HG02623 (cell line): ENCODE measurements at regions not wholly inside any gene's neighbourhood (a gene's known extent, or its start where the extent isn't known, plus 50 kb on each side); places are given as distances from the start of the nearest gene placed in this dataset.
"Not testable (repeated sequence)": the region's sequence is repeated elsewhere in the genome, so short reads cannot be mapped to it uniquely, and the experiment has no call there.

Source experiments
- ATAC-seq: cut with Tn5 transposase; IDR thresholded peaks from one replicate; pipeline ENCODE4 v1.9.1; 2021; ENCODE audit warnings: moderate library complexity; ENCODE audit not compliant: unreplicated experiment

DNA sequence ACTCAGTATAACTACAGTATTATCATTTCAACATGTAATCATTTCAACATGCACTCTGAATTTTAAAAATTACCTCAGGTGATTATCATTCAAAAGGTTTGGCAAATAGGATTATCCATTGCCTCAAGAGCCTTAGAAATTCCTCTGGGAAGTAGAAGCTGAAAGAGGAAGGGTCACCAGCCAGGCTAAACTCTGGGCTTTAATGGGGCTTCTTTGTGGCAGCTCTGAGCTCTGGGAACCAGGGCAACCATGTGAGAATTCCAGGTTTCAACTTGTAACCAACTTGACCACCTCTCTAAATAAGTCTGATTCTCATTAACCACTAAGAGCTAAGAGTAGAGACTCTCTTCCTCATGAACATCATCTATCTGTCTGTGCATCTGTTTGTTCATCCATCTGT lies 117.2 kb upstream of the MED14 start:
- no peak for ATAC-seq

DNA sequence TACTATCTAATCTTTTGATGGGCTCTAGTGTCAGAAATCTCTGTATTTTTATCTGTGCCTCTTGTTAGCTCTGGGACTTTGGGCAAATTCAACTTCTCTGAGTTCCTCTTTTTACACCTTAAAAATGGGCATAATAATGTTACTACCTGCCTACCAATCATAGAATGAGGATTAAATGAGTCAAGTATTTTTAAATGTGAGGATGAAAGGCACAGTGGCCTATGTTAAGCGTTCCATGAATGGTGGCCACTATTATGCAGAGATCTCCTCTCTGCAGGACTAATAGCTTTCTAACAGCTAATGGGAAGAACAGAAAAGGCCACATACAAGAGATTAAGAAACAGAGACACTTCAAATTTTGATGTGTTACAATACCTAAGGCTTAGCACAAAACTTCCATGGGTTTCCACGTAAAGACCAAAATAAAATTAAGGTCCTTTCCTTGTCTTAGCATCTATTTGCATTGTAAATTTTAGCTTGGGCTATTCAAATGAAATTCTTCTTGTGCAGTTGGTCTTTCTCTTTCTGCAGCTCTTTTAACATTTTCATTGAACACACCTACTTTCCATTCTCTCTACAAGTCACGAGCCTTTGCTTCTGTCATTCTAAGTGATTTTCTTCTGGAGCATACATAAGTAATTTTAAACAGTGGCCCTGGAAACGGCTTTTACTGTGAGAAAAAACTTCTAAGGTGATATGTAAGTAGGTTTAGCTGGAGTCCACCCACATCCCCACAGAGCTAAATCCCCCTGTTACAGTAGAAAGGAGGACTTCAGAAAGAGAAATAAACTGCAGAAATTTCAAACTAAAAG lies 117.9 kb upstream of the MED14 start:
- ATAC-seq = no peak

DNA sequence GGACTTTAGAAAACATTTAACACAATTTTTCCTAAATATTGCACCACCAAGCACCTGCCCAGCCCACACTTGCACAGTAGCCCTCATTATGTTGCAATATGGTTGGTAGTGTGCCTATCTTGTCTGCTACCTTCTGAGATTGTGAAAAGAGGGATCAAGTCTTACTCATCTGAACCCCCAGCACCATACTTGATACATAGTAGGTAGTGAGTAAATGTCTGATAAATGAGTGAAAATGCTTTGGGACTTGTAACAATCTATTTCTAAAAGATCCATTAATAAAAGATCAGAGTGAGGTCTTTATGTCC lies 118.4 kb upstream of the MED14 start:
- no peak for ATAC-seq

DNA sequence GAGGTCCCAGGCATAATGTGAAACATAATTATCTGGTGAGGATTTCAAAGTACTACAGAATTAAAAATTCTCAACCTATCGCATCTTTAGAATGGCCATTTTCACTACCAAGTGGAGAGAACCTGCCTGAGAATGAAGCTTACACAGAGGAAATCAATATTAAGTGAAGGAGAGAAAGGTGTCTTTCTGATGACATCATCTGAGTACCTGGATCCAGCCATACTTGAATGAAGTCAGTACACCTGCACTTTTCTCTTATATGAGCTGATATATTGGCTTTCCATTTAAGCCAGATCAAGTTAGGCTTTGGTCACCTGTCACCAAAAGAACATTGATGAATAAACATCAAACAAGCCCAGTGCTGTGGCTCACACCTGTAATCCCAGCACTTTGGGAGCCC lies 118.9 kb upstream of the MED14 start:
- ATAC-seq = no peak

DNA sequence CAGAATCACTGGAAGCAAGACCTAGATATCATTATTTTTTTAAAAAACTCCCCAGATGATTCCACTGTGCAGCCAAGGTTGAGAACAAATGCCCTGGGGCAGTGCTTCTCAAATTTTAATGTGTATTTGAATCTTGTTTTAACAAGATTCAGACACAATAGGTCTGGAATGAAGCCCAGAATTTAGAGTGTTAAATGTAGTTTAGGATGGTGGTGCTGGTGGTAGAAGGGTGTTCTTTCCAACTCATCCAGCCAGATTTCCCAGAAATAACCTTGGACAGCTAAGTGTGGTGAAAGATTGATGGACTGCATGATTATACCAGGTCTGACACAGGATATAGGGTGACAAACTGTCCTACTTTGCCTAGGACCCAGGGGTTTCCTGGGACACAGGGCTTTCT lies 120.1 kb upstream of the MED14 start:
- ATAC-seq = no peak

DNA sequence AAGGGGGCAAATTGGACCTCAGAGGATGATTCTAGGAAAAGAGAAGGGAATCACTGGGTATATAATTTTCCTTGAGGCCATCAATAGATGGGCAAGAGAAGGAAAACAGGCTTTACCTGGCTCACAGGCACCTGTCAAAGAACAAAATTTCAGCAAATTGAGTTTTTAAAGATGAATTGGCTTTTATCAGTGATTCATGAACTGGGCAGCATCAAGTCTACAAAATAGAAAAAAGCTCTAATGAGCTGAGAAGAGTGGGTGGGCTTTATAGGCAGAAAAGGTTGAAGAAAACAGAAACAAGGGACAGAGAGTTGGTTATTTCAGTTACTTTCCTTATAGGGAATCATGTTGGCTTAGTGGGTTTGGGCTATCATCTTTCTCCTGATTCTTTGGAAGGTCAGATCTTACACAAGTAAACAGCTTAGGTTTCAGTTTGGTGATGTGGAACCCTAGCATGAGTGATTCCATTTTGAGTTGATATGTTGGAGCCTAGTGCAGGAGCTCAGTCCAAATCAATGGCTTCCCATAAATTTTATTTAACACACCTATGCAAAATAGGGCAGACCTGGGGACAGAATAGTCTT lies 120.7 kb upstream of the MED14 start:
- ATAC-seq = no peak

DNA sequence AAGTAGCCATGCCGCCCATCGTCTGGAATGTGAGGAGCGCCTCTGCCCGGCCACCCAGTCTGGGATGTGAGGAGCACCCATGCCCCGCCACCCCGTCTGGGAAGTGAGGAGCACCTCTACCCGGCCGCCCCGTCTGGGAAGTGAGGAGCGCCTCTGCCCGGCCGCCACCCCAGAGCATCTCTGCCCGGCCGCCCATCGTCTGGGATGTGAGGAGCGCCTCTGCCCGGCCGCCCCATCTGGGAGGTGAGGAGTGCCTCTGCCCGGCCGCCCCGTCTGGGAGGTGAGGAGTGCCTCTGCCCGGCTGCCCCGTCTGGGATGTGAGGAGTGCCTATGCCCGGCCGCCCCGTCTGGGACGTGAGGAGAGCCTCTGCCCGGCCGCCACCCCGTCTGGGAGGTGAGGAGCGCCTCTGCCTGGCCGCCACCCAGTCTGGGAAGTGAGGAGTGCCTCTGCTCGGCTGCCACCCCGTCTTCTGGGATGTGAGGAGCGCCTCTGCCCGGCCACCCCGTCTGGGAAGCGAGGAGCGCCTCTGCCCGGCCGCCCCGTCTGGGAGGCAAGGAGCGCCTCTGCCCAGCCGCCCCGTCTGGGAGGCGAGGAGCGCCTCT lies 126.7 kb upstream of the MED14 start:
- not testable (repeated sequence) for ATAC-seq

DNA sequence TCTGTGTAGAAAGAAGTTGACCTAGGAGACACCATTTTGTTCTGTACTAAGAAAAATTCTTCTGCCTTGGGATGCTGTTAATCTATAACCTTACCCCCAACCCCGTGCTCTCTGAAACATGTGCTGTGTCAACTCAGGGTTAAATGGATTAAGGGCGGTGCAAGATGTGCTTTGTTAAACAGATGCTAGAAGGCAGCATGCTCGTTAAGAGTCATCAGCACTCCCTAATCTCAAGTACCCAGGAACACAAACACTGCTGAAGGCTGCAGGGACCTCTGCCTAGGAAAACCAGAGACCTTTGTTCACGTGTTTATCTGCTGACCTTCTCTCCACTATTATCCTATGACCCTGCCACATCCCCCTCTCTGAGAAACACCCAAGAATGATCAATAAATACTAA lies 127.9 kb upstream of the MED14 start:
- ATAC-seq = not testable (repeated sequence)

DNA sequence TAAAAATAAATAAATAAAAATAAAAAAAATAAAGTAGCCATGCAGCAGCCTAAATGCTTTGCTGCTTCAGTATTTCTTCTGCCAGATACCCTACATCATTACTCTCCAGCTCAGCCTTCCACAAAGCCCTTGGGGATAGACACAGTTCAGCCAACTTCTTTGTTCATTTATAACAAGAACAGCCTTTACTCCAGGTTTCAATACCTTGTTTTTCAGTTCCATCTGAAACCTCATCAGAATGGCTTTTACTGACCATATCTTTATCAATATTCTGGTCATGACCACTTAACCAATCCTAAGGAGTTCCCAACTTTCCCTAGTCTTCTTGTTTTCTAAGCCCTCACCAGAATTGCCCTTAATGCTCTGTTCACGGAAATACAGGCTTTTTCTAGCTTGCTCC lies 128.3 kb upstream of the MED14 start:
- ATAC-seq = no peak

DNA sequence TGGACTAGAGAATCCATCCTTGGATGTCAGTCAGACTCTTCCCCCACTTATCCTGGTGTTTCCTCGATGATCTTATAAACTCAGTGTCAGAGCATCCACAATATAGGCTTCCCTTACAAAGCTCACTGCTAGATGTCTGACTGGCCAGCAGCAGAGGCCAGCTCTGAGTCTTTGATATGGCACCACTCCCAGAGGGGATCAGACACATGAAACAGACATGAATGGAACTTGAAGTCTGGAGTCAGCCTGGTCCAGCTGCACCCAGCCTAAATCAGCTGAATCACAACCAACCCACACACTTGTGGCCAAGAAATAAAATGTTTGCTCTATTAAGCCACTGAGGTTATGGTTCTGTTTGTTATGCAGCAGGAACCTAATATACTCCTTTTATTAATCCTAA lies 129.6 kb upstream of the MED14 start:
- ATAC-seq = no peak

DNA sequence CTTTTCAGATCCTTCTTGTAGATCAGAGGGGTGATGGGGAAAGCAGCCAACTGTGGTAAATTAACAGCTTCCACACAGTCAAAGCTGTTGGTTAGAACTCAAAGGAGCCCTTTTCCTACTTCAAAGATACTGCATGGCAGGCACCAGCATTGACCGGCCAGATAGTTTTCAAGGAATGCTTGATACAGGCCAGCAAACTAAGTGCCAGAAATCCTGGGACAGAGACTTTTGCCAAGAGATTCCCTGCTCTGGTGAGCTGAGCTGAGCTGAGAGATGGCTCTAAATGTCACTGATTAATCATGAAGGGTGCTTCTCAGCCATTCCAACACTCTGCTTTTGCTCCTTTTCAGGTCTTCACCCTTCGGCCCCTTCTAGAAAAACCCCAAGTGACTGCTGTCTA lies 131.6 kb upstream of the MED14 start:
- no peak for ATAC-seq

DNA sequence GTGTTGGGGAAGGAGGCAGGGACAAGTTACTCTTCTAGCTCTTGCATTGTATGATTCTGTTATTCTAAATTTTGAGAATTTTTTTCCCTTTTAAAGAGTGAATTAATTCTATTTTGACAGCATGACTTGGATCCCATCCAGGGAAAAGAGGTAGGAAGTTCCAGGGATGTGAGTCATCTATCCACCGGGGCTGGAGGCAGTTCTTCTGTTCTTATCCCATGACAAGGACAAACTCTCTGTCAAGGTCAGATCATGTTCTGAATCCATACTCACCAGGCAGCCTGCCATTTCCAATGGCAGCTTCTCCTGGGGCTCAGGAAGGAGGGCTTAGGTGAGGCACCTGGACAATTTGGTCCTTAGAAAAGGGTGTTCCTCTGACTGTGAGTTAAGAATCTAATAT lies 132.0 kb upstream of the MED14 start:
- no peak for ATAC-seq

DNA sequence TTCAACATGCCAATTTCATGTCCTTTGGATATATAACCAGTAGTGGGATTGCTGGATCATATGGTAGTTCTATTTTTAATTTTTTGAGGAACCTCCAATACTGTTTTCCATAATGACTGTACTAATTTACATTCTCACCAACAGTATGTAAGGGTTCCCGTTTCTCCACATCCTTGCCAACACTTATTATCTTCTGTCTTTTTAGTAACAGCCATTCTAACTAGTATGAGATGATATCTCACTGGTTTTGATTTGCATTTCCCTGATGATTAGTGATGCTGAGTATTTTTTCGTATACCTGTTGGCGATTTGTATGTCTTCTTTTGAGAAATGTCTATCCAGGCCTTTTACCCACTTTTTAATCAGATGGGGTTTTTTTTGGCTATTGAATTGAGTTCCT lies 133.5 kb upstream of the MED14 start:
- no peak for ATAC-seq

DNA sequence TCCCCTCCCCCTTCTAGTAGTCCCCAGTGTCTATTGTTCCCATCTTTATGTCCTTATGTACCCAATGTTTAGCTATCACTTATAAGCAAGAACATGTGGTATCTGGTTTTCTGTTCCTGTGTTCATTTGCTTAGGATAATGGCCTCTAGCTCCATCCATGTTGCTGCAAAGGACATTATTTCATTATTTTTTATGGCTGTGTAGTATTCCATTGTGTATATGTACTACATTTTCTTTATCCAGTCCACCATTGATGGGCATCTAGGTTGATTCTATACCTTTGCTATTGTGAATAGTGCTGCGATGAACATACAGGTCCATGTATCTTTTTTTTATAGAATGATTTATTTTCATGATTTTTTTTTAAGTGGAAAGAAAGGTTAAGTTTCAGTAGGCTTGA lies 135.6 kb upstream of the MED14 start:
- ATAC-seq = not testable (repeated sequence)

DNA sequence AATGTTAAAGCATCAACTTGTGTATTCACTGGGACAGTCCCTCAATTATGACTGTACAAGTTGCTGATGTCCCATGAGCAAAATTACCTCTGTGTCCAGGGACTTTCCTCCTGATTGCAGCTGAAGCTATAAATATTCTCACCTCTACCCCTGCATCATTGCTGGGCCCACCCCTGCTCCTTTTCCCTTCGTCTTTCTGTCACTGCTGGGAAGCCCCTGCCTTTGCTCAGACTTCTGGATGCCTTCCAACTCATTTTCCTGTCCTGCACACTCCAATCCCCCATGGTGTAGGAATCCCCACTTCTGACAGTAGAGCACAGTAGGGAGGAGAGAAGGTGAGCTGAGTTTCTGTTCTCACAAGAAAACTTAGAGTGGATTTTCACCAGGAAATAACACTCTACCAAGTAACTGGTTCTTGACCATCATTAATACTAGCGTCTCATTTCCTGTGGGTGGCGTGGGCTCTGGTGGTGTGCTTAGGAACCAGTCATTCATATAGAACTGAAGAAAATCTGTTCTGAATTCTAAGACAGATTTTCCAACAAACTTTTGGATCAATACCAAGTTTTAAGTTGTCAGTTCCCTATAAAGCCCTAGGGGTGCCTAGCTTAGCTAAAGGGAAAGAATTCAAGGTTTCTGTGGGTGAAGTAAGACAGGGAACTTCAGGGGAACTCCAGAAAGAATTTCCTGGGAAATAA lies 136.2 kb upstream of the MED14 start:
- peak; percentile 70 for ATAC-seq

DNA sequence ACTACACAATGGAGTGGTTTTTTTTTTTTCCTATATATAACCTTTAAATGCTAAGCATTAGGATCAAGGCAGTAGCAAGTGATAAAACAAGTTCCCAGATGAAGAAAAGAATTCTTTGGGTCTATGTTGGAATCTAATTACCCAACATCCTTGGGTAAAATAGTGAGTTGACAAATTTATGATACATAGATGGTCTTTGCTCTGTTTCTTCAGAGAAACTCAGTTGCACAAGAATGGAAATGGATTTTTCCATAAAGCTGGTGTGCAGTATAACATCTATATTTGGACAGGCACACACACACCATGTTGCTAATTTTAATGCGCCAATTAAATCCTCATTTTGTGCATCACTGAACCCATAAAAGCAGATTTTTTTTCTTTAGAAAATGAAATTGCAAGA lies 137.0 kb upstream of the MED14 start:
- no peak for ATAC-seq

DNA sequence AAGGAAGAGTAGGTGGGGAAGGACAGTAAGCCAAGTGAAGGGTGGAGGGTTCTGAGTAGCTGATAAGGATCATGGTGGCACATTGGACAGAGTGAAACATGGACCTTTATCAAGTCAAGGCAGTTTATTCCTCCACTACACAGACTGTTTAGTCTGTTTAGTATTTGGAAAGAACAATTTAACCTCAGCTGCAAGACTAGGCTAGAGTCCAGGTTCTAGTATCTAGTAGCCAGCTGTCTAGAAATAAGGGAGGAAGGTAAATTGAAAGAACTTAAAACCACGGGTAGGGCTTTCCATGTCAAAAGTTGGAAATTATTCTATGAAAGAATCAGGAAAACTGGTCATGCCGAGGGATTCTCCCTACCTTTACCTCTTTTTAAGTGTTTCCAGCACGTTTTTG lies 140.1 kb upstream of the MED14 start:
- no peak for ATAC-seq

DNA sequence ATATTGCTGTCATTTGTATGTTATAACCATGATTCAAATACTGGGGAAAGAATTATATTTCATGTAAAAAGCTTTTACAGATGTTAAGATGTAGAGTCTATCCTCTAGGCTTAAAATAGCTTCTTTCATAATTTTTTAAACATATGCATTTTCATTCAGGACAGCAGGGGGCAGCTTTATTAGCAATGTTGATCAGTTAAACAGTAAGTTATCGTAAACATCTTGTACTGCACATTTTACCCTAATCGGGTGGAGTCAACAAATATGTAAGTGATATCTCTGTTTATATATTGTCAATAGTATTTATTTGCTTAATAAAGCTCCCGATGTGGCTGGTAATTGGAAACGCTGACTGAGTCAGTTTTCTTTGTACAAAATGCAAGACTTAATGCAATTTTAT lies 142.5 kb upstream of the MED14 start:
- ATAC-seq = no peak

DNA sequence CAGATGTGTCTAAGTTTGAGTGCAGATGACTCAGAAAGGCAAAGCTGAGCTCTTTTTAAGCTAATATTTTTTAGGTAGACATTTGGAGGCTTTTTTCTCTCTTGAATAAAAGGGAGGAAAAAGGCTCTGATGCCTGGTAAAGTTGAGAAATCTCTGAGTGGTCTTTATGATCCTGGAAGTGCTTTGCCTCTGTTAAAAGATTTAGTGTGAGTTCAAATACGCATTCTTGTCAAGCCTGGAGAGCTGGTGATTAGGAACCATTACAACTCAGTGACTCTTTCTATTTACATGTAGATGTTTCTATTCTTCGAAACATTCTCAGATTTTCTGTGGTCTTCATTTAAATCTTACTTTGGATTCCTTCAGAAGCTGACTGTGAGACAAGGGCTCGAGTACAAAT lies 143.4 kb upstream of the MED14 start:
- ATAC-seq = no peak

DNA sequence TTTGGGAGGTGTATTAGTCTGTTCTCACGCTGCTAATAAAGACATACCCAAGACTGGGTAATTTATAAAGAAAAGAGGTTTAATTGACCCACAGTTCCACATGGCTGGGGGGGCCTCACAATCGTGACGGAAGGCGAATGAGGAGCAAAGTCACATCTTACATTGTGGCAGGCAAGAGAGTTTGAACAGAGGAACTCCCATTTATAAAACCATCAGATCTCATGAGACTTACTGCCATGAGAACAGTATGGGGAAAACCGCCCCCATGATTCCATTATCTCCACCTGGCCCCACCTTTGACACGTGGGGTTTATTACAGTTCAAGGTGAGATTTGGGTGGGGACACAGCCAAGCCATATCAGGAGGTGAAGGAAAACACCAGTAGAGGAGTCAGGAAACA lies 143.8 kb upstream of the MED14 start:
- ATAC-seq = not testable (repeated sequence)

DNA sequence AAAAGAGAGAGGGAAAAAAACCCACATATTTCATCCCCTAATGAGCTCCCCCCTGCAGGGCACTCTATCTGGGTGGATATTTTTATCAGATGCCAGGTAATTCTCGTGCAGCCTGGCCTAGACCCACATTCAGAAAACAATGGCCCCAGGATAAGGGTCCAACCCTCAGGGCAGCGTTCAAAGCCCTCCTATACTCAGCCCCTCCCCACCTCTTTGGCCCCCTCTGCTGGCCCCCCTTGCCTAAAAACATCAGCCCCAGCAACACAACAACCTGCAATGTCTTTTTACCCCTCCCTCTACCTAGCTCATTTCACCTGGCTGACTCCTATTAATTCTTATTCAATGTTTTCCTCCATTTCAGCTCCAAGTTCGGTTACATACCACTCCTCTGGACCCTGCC lies 145.4 kb upstream of the MED14 start:
- ATAC-seq = no peak

DNA sequence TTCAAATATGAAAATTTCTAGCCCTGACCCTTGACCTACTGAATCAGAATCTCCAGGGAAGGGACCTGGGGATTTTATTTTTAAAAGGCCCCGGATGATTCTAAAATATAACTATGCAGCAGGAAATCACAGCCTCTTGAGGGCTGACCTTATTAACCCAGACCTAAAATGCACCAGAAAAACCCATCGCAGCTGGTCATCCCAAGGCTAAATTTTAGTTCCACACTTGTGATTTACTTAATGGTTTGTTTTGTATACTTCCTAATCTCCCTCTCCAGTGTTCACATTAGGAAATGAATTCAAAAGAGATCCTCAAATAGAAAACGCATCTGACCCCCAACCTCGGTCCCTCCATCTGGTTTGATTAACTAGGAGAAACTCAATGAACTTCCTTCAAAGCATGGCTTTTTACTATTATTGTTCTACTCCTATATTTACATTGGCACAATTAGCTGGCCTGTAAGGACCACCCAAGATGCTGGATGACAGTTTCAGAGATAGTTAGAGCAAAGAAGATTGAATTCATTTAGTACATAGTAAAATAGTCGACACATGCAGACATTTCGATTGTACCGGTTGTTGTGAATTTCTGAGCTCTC lies 147.8 kb upstream of the MED14 start:
- no peak for ATAC-seq
